Smooth muscle cell (in vitro differentiated cells): ENCODE measurements at regions not wholly inside any gene's neighbourhood (a gene's known extent, or its start where the extent isn't known, plus 50 kb on each side); places are given as distances from the start of the nearest gene placed in this dataset.

Experiments
- DNase-seq: peaks from one replicate; lab custom pipeline; 2025; ENCODE audit not compliant: unreplicated experiment; lab: John Stamatoyannopoulos, UW
- H2AFZ ChIP-seq: fragments of 200-600 bp; sonication (generic); 2 replicates; pipeline ENCODE4 v1.6.0; 2016; ENCODE audit warnings: antibody characterized with exemption, low read depth, mild to moderate bottlenecking
- H3F3A ChIP-seq: fragments of 200-600 bp; sonication (generic); 2 replicates; pipeline ENCODE4 v1.6.0; 2017; ENCODE audit warnings: antibody characterized with exemption, low read depth
- H3K27ac ChIP-seq: fragments of 200-600 bp; sonication (generic); 2 replicates; pipeline ENCODE4 v1.5.1; 2016; ENCODE audit warnings: low read depth, mild to moderate bottlenecking
- H3K27me3 ChIP-seq: fragments of 200-600 bp; sonication (generic); 2 replicates; pipeline ENCODE4 v1.6.1; 2016; ENCODE audit warnings: low read depth, mild to moderate bottlenecking
- H3K36me3 ChIP-seq: fragments of 200-600 bp; sonication (generic); 2 replicates; pipeline ENCODE4 v1.5.1; 2016; ENCODE audit warnings: low read depth
- H3K4me1 ChIP-seq: fragments of 200-600 bp; sonication (generic); 2 replicates; pipeline ENCODE4 v1.5.1; 2016; ENCODE audit warnings: low read depth
- H3K4me2 ChIP-seq: fragments of 200-600 bp; sonication (generic); 2 replicates; pipeline ENCODE4 v1.6.0; 2016; ENCODE audit warnings: mild to moderate bottlenecking
- H3K4me3 ChIP-seq: fragments of 200-600 bp; sonication (generic); 2 replicates; pipeline ENCODE4 v1.5.1; 2016; ENCODE audit warnings: mild to moderate bottlenecking
- H3K79me2 ChIP-seq: fragments of 200-600 bp; sonication (generic); 2 replicates; pipeline ENCODE4 v1.6.0; 2016; ENCODE audit warnings: low read depth, mild to moderate bottlenecking
- H3K9ac ChIP-seq: fragments of 200-600 bp; sonication (generic); 2 replicates; pipeline ENCODE4 v1.6.0; 2016; ENCODE audit warnings: low read depth
- H3K9me3 ChIP-seq: fragments of 200-600 bp; sonication (generic); replicated peaks from 2 replicates; pipeline ENCODE4 v1.5.1; 2016; ENCODE audit warnings: low read depth
- H4K20me1 ChIP-seq: fragments of 200-600 bp; sonication (generic); 2 replicates; pipeline ENCODE4 v1.6.0; 2016; ENCODE audit warnings: low read depth
- WGBS: methylation state at CpG from one replicate; pipeline ENCODE4 v1.1.7; 2016; ENCODE audit warnings: low lambda C conversion rate; 5-methylcytosine and 5-hydroxymethylcytosine counted together
- TF ChIP-seq, protein P1 (sequence below): fragments of 200-600 bp; sonication (generic); IDR thresholded peaks from 2 replicates; pipeline ENCODE4 v1.5.1; 2017; ENCODE audit warnings: borderline replicate concordance, mild to moderate bottlenecking, antibody characterized with exemption; ENCODE audit not compliant: insufficient read depth, poor library complexity, severe bottlenecking

GRCh38 chr21:20388400-20388799 is 609.8 kb upstream of the NCAM2 start:
- Histone ChIP-seq H3K4me3 (no peak overlapping the region), H3F3A (no peaks in the 10 kb centered on the region), H3K9me3 (no peaks in the 10 kb centered on the region), H3K4me1 (no peaks in the 10 kb centered on the region), H3K27ac (no peak overlapping the region), H2AFZ (no peak overlapping the region), H3K36me3 (no peaks in the 10 kb centered on the region), H3K9ac (no peak overlapping the region), H3K79me2 (no peaks in the 10 kb centered on the region), H3K27me3 (no peaks in the 10 kb centered on the region), H4K20me1 (no peaks in the 10 kb centered on the region), H3K4me2 (no peak overlapping the region)
- 87% methylated on average over 6 of the region's 6 CpGs for WGBS
- no peak for DNase-seq
- TF ChIP-seq, protein P1, sequence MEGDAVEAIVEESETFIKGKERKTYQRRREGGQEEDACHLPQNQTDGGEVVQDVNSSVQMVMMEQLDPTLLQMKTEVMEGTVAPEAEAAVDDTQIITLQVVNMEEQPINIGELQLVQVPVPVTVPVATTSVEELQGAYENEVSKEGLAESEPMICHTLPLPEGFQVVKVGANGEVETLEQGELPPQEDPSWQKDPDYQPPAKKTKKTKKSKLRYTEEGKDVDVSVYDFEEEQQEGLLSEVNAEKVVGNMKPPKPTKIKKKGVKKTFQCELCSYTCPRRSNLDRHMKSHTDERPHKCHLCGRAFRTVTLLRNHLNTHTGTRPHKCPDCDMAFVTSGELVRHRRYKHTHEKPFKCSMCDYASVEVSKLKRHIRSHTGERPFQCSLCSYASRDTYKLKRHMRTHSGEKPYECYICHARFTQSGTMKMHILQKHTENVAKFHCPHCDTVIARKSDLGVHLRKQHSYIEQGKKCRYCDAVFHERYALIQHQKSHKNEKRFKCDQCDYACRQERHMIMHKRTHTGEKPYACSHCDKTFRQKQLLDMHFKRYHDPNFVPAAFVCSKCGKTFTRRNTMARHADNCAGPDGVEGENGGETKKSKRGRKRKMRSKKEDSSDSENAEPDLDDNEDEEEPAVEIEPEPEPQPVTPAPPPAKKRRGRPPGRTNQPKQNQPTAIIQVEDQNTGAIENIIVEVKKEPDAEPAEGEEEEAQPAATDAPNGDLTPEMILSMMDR = no peak

GRCh38 chr21:20396798-20397197 is 601.4 kb upstream of the NCAM2 start:
- no peaks in the 10 kb centered on the region for H3K36me3 ChIP-seq
- DNase-seq = no peak
- no peak overlapping the region for H3K27ac ChIP-seq
- no peak overlapping the region for H3K9ac ChIP-seq
- H3K27me3 ChIP-seq = no peaks in the 10 kb centered on the region
- no peaks in the 10 kb centered on the region for H3K4me1 ChIP-seq
- H3K9me3 ChIP-seq = no peaks in the 10 kb centered on the region
- 90% methylated on average over 10 of the region's 10 CpGs for WGBS
- no peaks in the 10 kb centered on the region for H3K79me2 ChIP-seq
- H3K4me3 ChIP-seq = no peak overlapping the region
- H4K20me1 ChIP-seq = no peaks in the 10 kb centered on the region
- H3K4me2 ChIP-seq = no peak overlapping the region
- H2AFZ ChIP-seq = no peak overlapping the region
- TF ChIP-seq, protein P1 = no peak
- no peaks in the 10 kb centered on the region for H3F3A ChIP-seq

- Histone ChIP-seq H3F3A (no peaks in the 10 kb centered on the region), H2AFZ (no peak overlapping the region), H3K27me3 (no peaks in the 10 kb centered on the region), H3K4me1 (no peaks in the 10 kb centered on the region), H4K20me1 (no peaks in the 10 kb centered on the region), H3K36me3 (no peaks in the 10 kb centered on the region), H3K79me2 (no peaks in the 10 kb centered on the region), H3K4me2 (no peak overlapping the region), H3K9me3 (no peaks in the 10 kb centered on the region), H3K27ac (no peak overlapping the region), H3K9ac (no peak overlapping the region), H3K4me3 (no peak overlapping the region)
- no peak for DNase-seq
- 77% methylated on average over 6 of the region's 6 CpGs for WGBS
- TF ChIP-seq, protein P1 = no peak
These were observed 593.3 kb upstream of the NCAM2 start for GRCh38 chr21:20404915-20405314.

DNA sequence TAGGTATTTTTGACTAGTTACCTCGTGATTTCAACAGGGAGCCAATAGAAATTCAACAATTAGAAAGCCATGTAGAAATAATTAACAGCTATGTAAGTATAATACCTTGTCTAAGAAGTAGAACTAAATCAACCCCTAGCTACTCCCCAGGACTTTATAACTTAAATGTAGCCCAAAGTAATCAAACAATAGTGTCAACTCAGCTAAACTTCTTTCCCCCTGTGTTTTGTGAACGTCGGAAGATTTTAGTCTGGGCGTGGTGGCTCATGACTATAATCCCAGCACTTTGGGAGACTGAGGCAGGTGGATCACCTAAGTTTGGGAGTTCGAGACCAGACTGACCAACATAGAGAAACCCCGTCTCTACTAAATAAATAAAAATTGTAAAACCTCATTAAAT is 579.9 kb upstream of the NCAM2 start:
- no peaks in the 10 kb centered on the region for H3K27me3 ChIP-seq
- H3K4me3 ChIP-seq = no peak overlapping the region
- no peak overlapping the region for H3K27ac ChIP-seq

More for the DNA sequence above, 579.9 kb upstream of the NCAM2 start:
- Histone ChIP-seq H2AFZ (no peak overlapping the region), H3K4me1 (no peaks in the 10 kb centered on the region), H3K9me3 (no peaks in the 10 kb centered on the region), H3K36me3 (no peaks in the 10 kb centered on the region), H3K9ac (no peak overlapping the region), H3K79me2 (no peaks in the 10 kb centered on the region), H4K20me1 (no peaks in the 10 kb centered on the region), H3K4me2 (no peak overlapping the region), H3F3A (no peaks in the 10 kb centered on the region)
- DNase-seq = no peak
- WGBS = 88% methylated on average over 6 of the region's 6 CpGs
- TF ChIP-seq, protein P1 = no peak
